ENCODE measurements at regions not wholly inside any gene's neighbourhood (a gene's known extent, or its start where the extent isn't known, plus 50 kb on each side); places are given as distances from the start of the nearest gene placed in this dataset.

GRCh38 chr20:58102744-58103516 lies 125.5 kb downstream of the ANKRD60 start:
- Histone ChIP-seq H3K27me3 (no peaks in the 10 kb centered on the region), H3K36me3 (no peaks in the 10 kb centered on the region), H3K27ac (no peak overlapping the region), H3K4me3 (no peak overlapping the region), H3K4me1 (no peaks in the 10 kb centered on the region), H3K9me3 (no peaks in the 10 kb centered on the region)
- no peak for TF ChIP-seq CTCF (IDR thresholded peaks at IDR 0.05)
- no peak for DNase-seq (ENCODE audit: low spot score in 2 of 2)
- intact Hi-C loops (cut with DNase I) = no loop called here

- no peaks in the 10 kb centered on the region for H3K4me1 ChIP-seq
- intact Hi-C loops (cut with DNase I) = no loop called here
- no peak for DNase-seq (ENCODE audit: low spot score in 2 of 2)
- no peaks in the 10 kb centered on the region for H3K9me3 ChIP-seq
- no peak overlapping the region for H3K27ac ChIP-seq
- no peaks in the 10 kb centered on the region for H3K27me3 ChIP-seq
- no peak overlapping the region for H3K4me3 ChIP-seq
- no peak for TF ChIP-seq CTCF (IDR thresholded peaks at IDR 0.05)
- no peaks in the 10 kb centered on the region for H3K36me3 ChIP-seq
Observed at GRCh38 chr20:58102261-58102660, 126.2 kb downstream of the ANKRD60 start.

- Histone ChIP-seq H3K4me3 (no peak overlapping the region), H3K9me3 (no peaks in the 10 kb centered on the region), H3K27ac (no peak overlapping the region), H3K27me3 (no peaks in the 10 kb centered on the region), H3K4me1 (no peaks in the 10 kb centered on the region), H3K36me3 (no peaks in the 10 kb centered on the region)
- intact Hi-C loops (cut with DNase I) = no loop called here
- DNase-seq (ENCODE audit: low spot score in 2 of 2) = no peak
- TF ChIP-seq CTCF (IDR thresholded peaks at IDR 0.05) = no peak
Observed at GRCh38 chr20:58100731-58101356, 127.6 kb downstream of the ANKRD60 start.

- Histone ChIP-seq H3K36me3 (no peaks in the 10 kb centered on the region), H3K27ac (no peak overlapping the region), H3K9me3 (no peaks in the 10 kb centered on the region), H3K4me1 (no peaks in the 10 kb centered on the region), H3K27me3 (no peaks in the 10 kb centered on the region), H3K4me3 (no peak overlapping the region)
- intact Hi-C loops (cut with DNase I) = no loop called here
- no peak for TF ChIP-seq CTCF (IDR thresholded peaks at IDR 0.05)
- DNase-seq (ENCODE audit: low spot score in 2 of 2) = no peak
Observed at GRCh38 chr20:58099956-58100730, 128.3 kb downstream of the ANKRD60 start.

GRCh38 chr20:58099291-58099935 lies 129.0 kb downstream of the ANKRD60 start:
- H3K4me3 ChIP-seq = no peak overlapping the region
- no peak for TF ChIP-seq CTCF (IDR thresholded peaks at IDR 0.05)
- intact Hi-C loops (cut with DNase I) = no loop called here
- no peaks in the 10 kb centered on the region for H3K4me1 ChIP-seq
- no peak for DNase-seq (ENCODE audit: low spot score in 2 of 2)
- H3K27ac ChIP-seq = no peak overlapping the region
- no peaks in the 10 kb centered on the region for H3K9me3 ChIP-seq
- no peaks in the 10 kb centered on the region for H3K36me3 ChIP-seq
- H3K27me3 ChIP-seq = no peaks in the 10 kb centered on the region

Measured in ascending aorta (tissue), 2 donors.